T-helper 1 cell (primary cell): ENCODE measurements at regions not wholly inside any gene's neighbourhood (a gene's known extent, or its start where the extent isn't known, plus 50 kb on each side); places are given as distances from the start of the nearest gene placed in this dataset.

Experiments used
- DNase-seq, 5 donors: peaks; one replicate each; pipeline ENCODE4 v3.0.0-alpha.2; 2012 to 2020

GRCh38 chr7:21238400-21239116 lies 189.3 kb upstream of the SP4 start:
- no peak for DNase-seq

- DNase-seq = no peak
Measured at GRCh38 chr7:21243265-21243664, 184.6 kb upstream of the SP4 start.

GRCh38 chr7:21251151-21251800 lies 176.6 kb upstream of the SP4 start:
- DNase-seq = no peak

- peak in 3 of 5 donors; percentile 3 to 35 (median 3) for DNase-seq
Measured at GRCh38 chr7:21253740-21254687, 173.9 kb upstream of the SP4 start.

GRCh38 chr7:21256310-21256877 lies 171.5 kb upstream of the SP4 start:
- DNase-seq = peak in 4 of 5 donors; percentile 1 to 43 (median 8)

- DNase-seq = no peak
Measured at GRCh38 chr7:21260939-21261338, 166.9 kb upstream of the SP4 start.

GRCh38 chr7:21261627-21262594 lies 166.0 kb upstream of the SP4 start:
- peak in 4 of 5 donors; percentile 15 to 61 (median 23) for DNase-seq

GRCh38 chr7:21269021-21269420 lies 158.9 kb upstream of the SP4 start:
- DNase-seq = no peak

- no peak for DNase-seq
Measured at GRCh38 chr7:21276471-21277035, 151.3 kb upstream of the SP4 start.

GRCh38 chr7:21278944-21279343 lies 148.9 kb upstream of the SP4 start:
- DNase-seq = no peak

- DNase-seq = no peak
Measured at GRCh38 chr7:21281193-21281592, 146.7 kb upstream of the SP4 start.

GRCh38 chr7:21293771-21294170 lies 134.1 kb upstream of the SP4 start:
- no peak for DNase-seq

GRCh38 chr7:21299766-21300165 lies 128.1 kb upstream of the SP4 start:
- DNase-seq = no peak

- peak in 1 of 5 donors; percentile 1 for DNase-seq
Measured at GRCh38 chr7:21300692-21301091, 127.2 kb upstream of the SP4 start.

GRCh38 chr7:21304808-21305375 lies 123.0 kb upstream of the SP4 start:
- DNase-seq = no peak

GRCh38 chr7:21305455-21306235 lies 122.2 kb upstream of the SP4 start:
- DNase-seq = peak in 1 of 5 donors; percentile 16

GRCh38 chr7:21314954-21315353 lies 112.9 kb upstream of the SP4 start:
- no peak for DNase-seq

- DNase-seq = no peak
Measured at GRCh38 chr7:21317966-21318915, 109.6 kb upstream of the SP4 start.

GRCh38 chr7:21318916-21319270 lies 109.0 kb upstream of the SP4 start:
- no peak for DNase-seq
